H1 (cell line): ENCODE measurements at regions not wholly inside any gene's neighbourhood (a gene's known extent, or its start where the extent isn't known, plus 50 kb on each side); places are given as distances from the start of the nearest gene placed in this dataset.

Experiments used
- CTCF ChIA-PET: fragments of 300-600 bp; sonication (Branson Sonifier 250); formaldehyde crosslinking; loops from one replicate; lab custom pipeline; 2021; ENCODE audit not compliant: partially characterized antibody; lab: Charles Lee
- POLR2A ChIA-PET: fragments of 300-600 bp; sonication (Branson Sonifier 250); formaldehyde crosslinking; loops from one replicate; lab custom pipeline; 2021; ENCODE audit warnings: inconsistent platforms; ENCODE audit not compliant: partially characterized antibody; lab: Charles Lee
- DNase-seq, 2 experiments: peaks; one replicate each; pipeline versions ENCODE4 v3.0.0 to v3.0.0-alpha.2; 2010 to 2022; ENCODE audit warnings: low spot score in 2 of 2, low read depth in 1 of 2, mixed read lengths in 1 of 2
- FAIRE-seq: peaks from 2 replicates; lab custom pipeline; 2011; peaks lifted over from hg19 to GRCh38; lab: Jason Lieb, UNC
- H2AFZ ChIP-seq: 2 replicates; pipeline ENCODE4 v1.8.1; 2012; ENCODE audit warnings: low read length, inconsistent platforms
- H2AK5ac ChIP-seq: 2 replicates; pipeline ENCODE4 v1.6.1; 2013; ENCODE audit warnings: low read depth, low read length
- H2BK120ac ChIP-seq: replicated peaks from 2 replicates; pipeline ENCODE3; 2013; ENCODE audit warnings: low read depth, low read length, inconsistent platforms
- H2BK12ac ChIP-seq: 2 replicates; pipeline ENCODE4 v1.6.1; 2013; ENCODE audit warnings: low read depth, low read length
- H2BK15ac ChIP-seq: 2 replicates; pipeline ENCODE4 v1.6.1; 2013; ENCODE audit warnings: low read length
- H2BK20ac ChIP-seq: 2 replicates; pipeline ENCODE4 v1.6.1; 2013; ENCODE audit warnings: low read length
- H2BK5ac ChIP-seq: 2 replicates; pipeline ENCODE4 v1.6.1; 2013; ENCODE audit warnings: low read depth, low read length
- H3K14ac ChIP-seq: 2 replicates; pipeline ENCODE4 v1.6.1; 2013; ENCODE audit warnings: inconsistent platforms; ENCODE audit not compliant: insufficient read length
- H3K18ac ChIP-seq: 2 replicates; pipeline ENCODE4 v1.6.1; 2013; ENCODE audit warnings: low read length; ENCODE audit errors: extremely low read depth
- H3K23ac ChIP-seq: 2 replicates; pipeline ENCODE4 v1.6.1; 2013; ENCODE audit warnings: inconsistent platforms; ENCODE audit not compliant: insufficient read length
- H3K23me2 ChIP-seq: 2 replicates; pipeline ENCODE4 v1.6.1; 2013; ENCODE audit warnings: low read depth, low read length
- H3K27ac ChIP-seq: 2 replicates; pipeline ENCODE4 v1.6.1; 2011; ENCODE audit warnings: low read depth, low read length, inconsistent platforms
- H3K27me3 ChIP-seq, 4 experiments: replicated peaks in 1 of 4; 1 replicate in 1 of 4; 2 replicates in 3 of 4; pipeline versions ENCODE4 v1.6.1 to v1.8.1; 2011 to 2013; ENCODE audit warnings: low read length in 3 of 4, mild to moderate bottlenecking in 3 of 4, inconsistent platforms in 2 of 4, mixed read lengths in 2 of 4, moderate library complexity in 1 of 4; ENCODE audit not compliant: control insufficient read depth in 3 of 4, insufficient read depth in 3 of 4; ENCODE audit errors: extremely low read depth in 1 of 4
- H3K36me3 ChIP-seq, 4 experiments: 2 replicates each; pipeline versions ENCODE4 v1.6.1 to v1.8.1; 2011 to 2013; ENCODE audit warnings: mild to moderate bottlenecking in 4 of 4, low read length in 3 of 4, moderate library complexity in 2 of 4, control low read depth in 1 of 4, inconsistent platforms in 1 of 4; ENCODE audit not compliant: insufficient read depth in 4 of 4, control insufficient read depth in 2 of 4
- H3K4ac ChIP-seq: replicated peaks from 2 replicates; pipeline ENCODE3; 2013; ENCODE audit warnings: low read length, low read depth, mixed read lengths, inconsistent platforms; ENCODE audit not compliant: insufficient read length
- H3K4me1 ChIP-seq, 4 experiments: replicated peaks in 1 of 4; 1 replicate in 1 of 4; 2 replicates in 3 of 4; pipeline versions ENCODE4 v1.6.1 to v1.8.1; 2011 to 2013; ENCODE audit warnings: low read length in 3 of 4, inconsistent platforms in 2 of 4, mixed read lengths in 1 of 4; ENCODE audit not compliant: insufficient read depth in 4 of 4, control insufficient read depth in 3 of 4
- H3K4me2 ChIP-seq, 2 experiments: 2 replicates each; pipeline versions ENCODE4 v1.6.1 to v1.8.1; 2011 to 2013; ENCODE audit warnings: low read depth in 2 of 2, low read length in 2 of 2, control low read depth in 1 of 2, inconsistent platforms in 1 of 2, mild to moderate bottlenecking in 1 of 2; ENCODE audit not compliant: insufficient read depth in 1 of 2
- H3K4me3 ChIP-seq, 4 experiments: fragments of 200-600, 300-600 bp in 1 of 4; sonication (generic), shearing (Covaris generic), sonication (Bioruptor Twin) in 1 of 4; 2 replicates each; pipeline versions ENCODE4 v1.5.1 to v1.8.1; 2011 to 2016; ENCODE audit warnings: low read length in 4 of 4, low read depth in 3 of 4, control low read depth in 2 of 4, inconsistent platforms in 2 of 4, mild to moderate bottlenecking in 2 of 4, mixed read lengths in 1 of 4, moderate library complexity in 1 of 4; ENCODE audit not compliant: insufficient read depth in 2 of 4; ENCODE audit errors: extremely low read depth in 1 of 4
- H3K56ac ChIP-seq: replicated peaks from 2 replicates; pipeline ENCODE3; 2013; ENCODE audit warnings: low read depth, mild to moderate bottlenecking, mixed read lengths, low read length, inconsistent platforms; ENCODE audit not compliant: insufficient read length
- H3K79me1 ChIP-seq: 2 replicates; pipeline ENCODE4 v1.6.1; 2013; ENCODE audit warnings: low read depth, low read length, control low read depth
- H3K79me2 ChIP-seq, 2 experiments: 2 replicates each; pipeline versions ENCODE4 v1.6.1 to v1.8.1; 2012 to 2013; ENCODE audit warnings: low read length in 2 of 2, mild to moderate bottlenecking in 2 of 2, inconsistent platforms in 1 of 2; ENCODE audit not compliant: insufficient read depth in 2 of 2, control insufficient read depth in 1 of 2
- H3K9ac ChIP-seq, 4 experiments: replicated peaks in 1 of 4; 1 replicate in 1 of 4; 2 replicates in 3 of 4; pipeline versions ENCODE4 v1.6.1 to v1.8.1; 2011 to 2013; ENCODE audit warnings: low read depth in 3 of 4, low read length in 3 of 4, control low read depth in 2 of 4, mild to moderate bottlenecking in 2 of 4, moderate library complexity in 2 of 4, inconsistent platforms in 1 of 4; ENCODE audit errors: extremely low read depth in 1 of 4
- H3K9me3 ChIP-seq, 2 experiments: 2 replicates each; pipeline versions ENCODE4 v1.6.1 to v1.8.1; 2012 to 2013; ENCODE audit warnings: mild to moderate bottlenecking in 2 of 2, moderate library complexity in 2 of 2, control low read depth in 1 of 2, inconsistent platforms in 1 of 2, low read depth in 1 of 2, low read length in 1 of 2, mixed read lengths in 1 of 2; ENCODE audit not compliant: insufficient read depth in 2 of 2
- H4K20me1 ChIP-seq, 2 experiments: replicated peaks in 1 of 2; 2 replicates each; pipeline versions ENCODE3 to v1.8.1; 2011 to 2013; ENCODE audit warnings: inconsistent platforms in 2 of 2, low read length in 2 of 2, mild to moderate bottlenecking in 1 of 2; ENCODE audit not compliant: insufficient read depth in 2 of 2, control insufficient read depth in 1 of 2
- H4K5ac ChIP-seq: 2 replicates; pipeline ENCODE4 v1.6.1; 2013; ENCODE audit warnings: low read length, low read depth, mixed read lengths, inconsistent platforms; ENCODE audit not compliant: insufficient read length
- H4K8ac ChIP-seq: 2 replicates; pipeline ENCODE4 v1.8.0; 2013; ENCODE audit warnings: mild to moderate bottlenecking, moderate library complexity, low read length, inconsistent platforms; ENCODE audit not compliant: insufficient read depth; ENCODE audit errors: extremely low read depth
- H4K91ac ChIP-seq: replicated peaks from 2 replicates; pipeline ENCODE3; 2013; ENCODE audit warnings: low read length, mixed read lengths, inconsistent platforms; ENCODE audit not compliant: insufficient read length
- CTBP2 ChIP-seq: IDR thresholded peaks from 2 replicates; pipeline ENCODE4 v1.7.0; 2011; ENCODE audit warnings: borderline replicate concordance, mild to moderate bottlenecking, moderate library complexity, mixed read lengths, low read length; ENCODE audit not compliant: insufficient read depth, insufficient read length
- EZH2 ChIP-seq: fragments of 200-600 bp; sonication (generic); IDR thresholded peaks from 2 replicates; pipeline ENCODE4 v1.7.1; 2012; ENCODE audit warnings: low read depth, mild to moderate bottlenecking, moderate library complexity, low read length, inconsistent platforms; ENCODE audit not compliant: severe bottlenecking
- JUND ChIP-seq: IDR thresholded peaks from 2 replicates; pipeline ENCODE4 v1.6.1; 2011; ENCODE audit warnings: mild to moderate bottlenecking, improper control_type of control experiment, low read length
- KDM1A ChIP-seq: fragments of 200-600, 300-600 bp; sonication (generic); IDR thresholded peaks from 2 replicates; pipeline ENCODE4 v1.7.1; 2016; ENCODE audit warnings: mild to moderate bottlenecking, low read length, borderline replicate concordance
- NANOG ChIP-seq: IDR thresholded peaks from 2 replicates; pipeline ENCODE4 v1.6.1; 2011; ENCODE audit warnings: low read length, low read depth, mild to moderate bottlenecking, inconsistent platforms; ENCODE audit not compliant: insufficient read depth, poor library complexity, severe bottlenecking
- SAP30 ChIP-seq: fragments of 300-600 bp; sonication (generic); IDR thresholded peaks from 2 replicates; pipeline ENCODE4 v1.7.1; 2012; ENCODE audit warnings: low read length, moderate library complexity, mild to moderate bottlenecking, inconsistent platforms; ENCODE audit not compliant: insufficient read depth, insufficient replicate concordance
- SIN3A ChIP-seq, 2 experiments: IDR thresholded peaks in 1 of 2; conservative IDR thresholded peaks in 1 of 2; 2 replicates each; pipeline ENCODE4 v1.6.1; 2011 to 2012; ENCODE audit warnings: low read length in 2 of 2, improper control_type of control experiment in 1 of 2, low read depth in 1 of 2, mild to moderate bottlenecking in 1 of 2
- SUZ12 ChIP-seq: fragments of 200-600 bp; sonication (generic); IDR thresholded peaks from 2 replicates; pipeline ENCODE4 v1.6.1; 2012; ENCODE audit warnings: mild to moderate bottlenecking, inconsistent platforms, low read length, moderate library complexity, mixed read lengths
- TAF7 ChIP-seq: optimal IDR thresholded peaks from 2 replicates; pipeline ENCODE3; 2011; ENCODE audit warnings: low read depth, mild to moderate bottlenecking, inconsistent platforms, low read length, moderate library complexity, borderline replicate concordance
- WGBS, 2 experiments: shearing (Covaris generic) in 1 of 2; methylation state at CpG; one replicate each; pipeline versions ENCODE4 v1.1.6 to v1.1.7; 2013 to 2015; ENCODE audit warnings: low lambda C conversion rate in 2 of 2, mixed read lengths in 2 of 2, inconsistent platforms in 1 of 2, low coverage in 1 of 2, missing lambda C conversion rate in 1 of 2; ENCODE audit not compliant: insufficient replicate concordance in 2 of 2, insufficient coverage in 1 of 2, insufficient read length in 1 of 2; ENCODE audit errors: extremely low coverage in 1 of 2, missing lambda C conversion rate in 1 of 2; 5-methylcytosine and 5-hydroxymethylcytosine counted together
- TF ChIP-seq, protein P1 (sequence below), 3 experiments: IDR thresholded peaks; 1 replicate in 2 of 3; 2 replicates in 1 of 3; pipeline versions ENCODE4 v1.5.1 to v1.6.1; 2011; ENCODE audit warnings: low read length in 3 of 3, mild to moderate bottlenecking in 3 of 3, inconsistent platforms in 2 of 3, low read depth in 1 of 3, moderate library complexity in 1 of 3; ENCODE audit not compliant: insufficient read depth in 1 of 3; ENCODE audit errors: control extremely low read depth in 1 of 3

DNA sequence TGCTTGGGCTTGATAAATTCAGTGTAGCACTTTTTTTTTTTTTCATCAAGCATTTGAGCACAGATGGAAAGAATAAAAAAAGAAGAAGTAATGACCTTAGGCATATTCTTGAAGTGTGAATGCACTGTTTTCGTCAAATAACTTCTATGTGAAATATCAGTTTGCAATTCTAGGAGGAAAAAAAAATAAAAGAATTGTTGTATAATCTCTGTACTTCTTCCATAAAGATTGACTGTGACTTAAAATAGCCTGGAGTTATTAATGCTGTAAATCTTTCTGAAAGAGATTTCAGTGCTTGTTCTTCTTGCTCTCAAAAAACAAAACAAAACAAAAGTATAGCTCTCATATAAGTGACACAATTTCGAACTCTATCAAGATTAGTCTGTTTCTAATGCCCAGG, 536.9 kb upstream of the ZNF608 start:
- Histone ChIP-seq H4K91ac (no peak overlapping the region), H4K20me1 (no peaks in the 10 kb centered on the region), H2BK15ac (no peak overlapping the region), H3K4ac (no peak overlapping the region), H3K79me2 (no peaks in the 10 kb centered on the region), H3K27me3 (no peaks in the 10 kb centered on the region), H2BK120ac (no peak overlapping the region), H2AFZ (no peak overlapping the region), H3K4me3 (no peak overlapping the region), H2AK5ac (no peak overlapping the region), H3K18ac (no peak overlapping the region), H3K9ac (no peak overlapping the region), H3K56ac (no peak overlapping the region), H3K4me1 (no peaks in the 10 kb centered on the region; a peak in 1 of 7 replicates), H3K36me3 (no peaks in the 10 kb centered on the region), H2BK12ac (no peak overlapping the region), H3K27ac (no peak overlapping the region), H3K23me2 (no peaks in the 10 kb centered on the region), H4K5ac (no peak overlapping the region), H3K23ac (no peak overlapping the region), H3K79me1 (no peaks in the 10 kb centered on the region), H2BK20ac (no peak overlapping the region), H3K14ac (no peak overlapping the region), H2BK5ac (no peak overlapping the region), H4K8ac (no peak overlapping the region), H3K9me3 (no peaks in the 10 kb centered on the region), H3K4me2 (no peak overlapping the region)
- no peak for FAIRE-seq
- DNase-seq: no peak
- ChIA-PET POLR2A (no interaction called here), CTCF (no interaction called here)
- 90% methylated on average over 2 of the region's 2 CpGs; no CpG with 5 or more reads in 1 of the 2 experiments for WGBS, 2 experiments
- TF ChIP-seq JUND (no peak), EZH2 (no peak), CTBP2 (no peak), SAP30 (no peak), SIN3A (conservative IDR thresholded peaks at IDR 0.05 in 1 of 2, IDR thresholded peaks at IDR 0.05 in 1 of 2; ENCODE audit: low read depth in 1 of 2, low read length in 2 of 2) (no peak), SUZ12 (no peak), NANOG (no peak), TAF7 (no peak), KDM1A (no peak)
- TF ChIP-seq, protein P1, sequence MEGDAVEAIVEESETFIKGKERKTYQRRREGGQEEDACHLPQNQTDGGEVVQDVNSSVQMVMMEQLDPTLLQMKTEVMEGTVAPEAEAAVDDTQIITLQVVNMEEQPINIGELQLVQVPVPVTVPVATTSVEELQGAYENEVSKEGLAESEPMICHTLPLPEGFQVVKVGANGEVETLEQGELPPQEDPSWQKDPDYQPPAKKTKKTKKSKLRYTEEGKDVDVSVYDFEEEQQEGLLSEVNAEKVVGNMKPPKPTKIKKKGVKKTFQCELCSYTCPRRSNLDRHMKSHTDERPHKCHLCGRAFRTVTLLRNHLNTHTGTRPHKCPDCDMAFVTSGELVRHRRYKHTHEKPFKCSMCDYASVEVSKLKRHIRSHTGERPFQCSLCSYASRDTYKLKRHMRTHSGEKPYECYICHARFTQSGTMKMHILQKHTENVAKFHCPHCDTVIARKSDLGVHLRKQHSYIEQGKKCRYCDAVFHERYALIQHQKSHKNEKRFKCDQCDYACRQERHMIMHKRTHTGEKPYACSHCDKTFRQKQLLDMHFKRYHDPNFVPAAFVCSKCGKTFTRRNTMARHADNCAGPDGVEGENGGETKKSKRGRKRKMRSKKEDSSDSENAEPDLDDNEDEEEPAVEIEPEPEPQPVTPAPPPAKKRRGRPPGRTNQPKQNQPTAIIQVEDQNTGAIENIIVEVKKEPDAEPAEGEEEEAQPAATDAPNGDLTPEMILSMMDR (IDR thresholded peaks at IDR 0.05; ENCODE audit: control extremely low read depth in 1 of 3, insufficient read depth in 1 of 3, low read depth in 1 of 3, low read length in 3 of 3): no peak
